H9 (cell line): ENCODE measurements at regions not wholly inside any gene's neighbourhood (a gene's known extent, or its start where the extent isn't known, plus 50 kb on each side); places are given as distances from the start of the nearest gene placed in this dataset.

ENCODE experiments used
- DNase-seq: peaks from one replicate; pipeline ENCODE4 v3.0.0-alpha.2; 2017
- H2AFZ ChIP-seq: one replicate; pipeline ENCODE4 v1.6.1; 2013; ENCODE audit warnings: mild to moderate bottlenecking, low read length, control low read depth, moderate library complexity
- H2AK5ac ChIP-seq: 2 replicates; pipeline ENCODE4 v1.6.1; 2013; ENCODE audit warnings: low read length, control low read depth, mixed read lengths; ENCODE audit not compliant: insufficient read length
- H2BK120ac ChIP-seq: one replicate; pipeline ENCODE4 v1.6.1; 2013; ENCODE audit warnings: low read depth, mild to moderate bottlenecking, low read length, control low read depth, inconsistent platforms; ENCODE audit not compliant: poor library complexity, severe bottlenecking
- H2BK12ac ChIP-seq: 2 replicates; pipeline ENCODE4 v1.6.1; 2013; ENCODE audit warnings: low read length, control low read depth, mixed read lengths, low read depth; ENCODE audit not compliant: insufficient read length
- H2BK15ac ChIP-seq: 2 replicates; pipeline ENCODE4 v1.6.1; 2013; ENCODE audit warnings: low read depth, low read length, control low read depth
- H2BK20ac ChIP-seq: one replicate; pipeline ENCODE4 v1.6.1; 2013; ENCODE audit warnings: low read depth, mild to moderate bottlenecking, low read length, control low read depth, inconsistent platforms; ENCODE audit not compliant: poor library complexity, severe bottlenecking
- H2BK5ac ChIP-seq: 2 replicates; pipeline ENCODE4 v1.6.1; 2013; ENCODE audit warnings: low read length, control low read depth, mixed read lengths; ENCODE audit not compliant: insufficient read length
- H3K14ac ChIP-seq: 2 replicates; pipeline ENCODE4 v1.6.1; 2013; ENCODE audit warnings: low read length, control low read depth; ENCODE audit not compliant: insufficient read depth
- H3K18ac ChIP-seq: 2 replicates; pipeline ENCODE4 v1.6.1; 2013; ENCODE audit warnings: low read depth, mild to moderate bottlenecking, mixed read lengths, low read length, control low read depth; ENCODE audit not compliant: insufficient read length
- H3K23ac ChIP-seq: 2 replicates; pipeline ENCODE4 v1.6.1; 2013; ENCODE audit warnings: low read length, control low read depth, mixed read lengths, low read depth; ENCODE audit not compliant: insufficient read length
- H3K23me2 ChIP-seq: 2 replicates; pipeline ENCODE4 v1.6.1; 2013; ENCODE audit warnings: low read depth, mild to moderate bottlenecking, mixed read lengths, low read length, control low read depth; ENCODE audit not compliant: insufficient read length, poor library complexity, severe bottlenecking
- H3K27ac ChIP-seq: 2 replicates; pipeline ENCODE4 v1.5.1; 2013; ENCODE audit warnings: low read length, control low read depth, mixed read lengths, low read depth; ENCODE audit not compliant: insufficient read length
- H3K27me3 ChIP-seq: 2 replicates; pipeline ENCODE4 v1.6.1; 2013; ENCODE audit warnings: low read length, control low read depth, inconsistent platforms; ENCODE audit not compliant: insufficient read depth
- H3K4ac ChIP-seq: 2 replicates; pipeline ENCODE4 v1.6.1; 2013; ENCODE audit warnings: low read depth, mild to moderate bottlenecking, control low read depth, inconsistent platforms, low read length, moderate library complexity
- H3K4me1 ChIP-seq: 2 replicates; pipeline ENCODE4 v1.6.1; 2013; ENCODE audit warnings: low read length, control low read depth, inconsistent platforms; ENCODE audit not compliant: insufficient read depth
- H3K4me2 ChIP-seq: 2 replicates; pipeline ENCODE4 v1.6.1; 2013; ENCODE audit warnings: low read length, control low read depth, mixed read lengths; ENCODE audit not compliant: insufficient read length, insufficient read depth
- H3K56ac ChIP-seq: 2 replicates; pipeline ENCODE4 v1.6.1; 2013; ENCODE audit warnings: low read depth, mild to moderate bottlenecking, mixed read lengths, low read length, control low read depth; ENCODE audit not compliant: insufficient read length
- H3K79me1 ChIP-seq: 2 replicates; pipeline ENCODE4 v1.6.1; 2013; ENCODE audit warnings: low read depth, mild to moderate bottlenecking, moderate library complexity, low read length, control low read depth, inconsistent platforms; ENCODE audit not compliant: insufficient read depth, poor library complexity, severe bottlenecking
- H3K79me2 ChIP-seq: 2 replicates; pipeline ENCODE4 v1.6.1; 2013; ENCODE audit warnings: low read length, control low read depth, inconsistent platforms; ENCODE audit not compliant: insufficient read depth
- H3K9ac ChIP-seq: 2 replicates; pipeline ENCODE4 v1.6.1; 2013; ENCODE audit warnings: low read length, control low read depth, mixed read lengths; ENCODE audit not compliant: insufficient read length; ENCODE audit errors: extremely low read depth
- H3K9me3 ChIP-seq: one replicate; pipeline ENCODE4 v1.6.1; 2013; ENCODE audit warnings: low read depth, low read length, inconsistent platforms; ENCODE audit not compliant: control insufficient read depth
- H3T11ph ChIP-seq: one replicate; pipeline ENCODE4 v1.6.1; 2013; ENCODE audit warnings: mild to moderate bottlenecking, low read length, control low read depth, inconsistent platforms
- H4K20me1 ChIP-seq: one replicate; pipeline ENCODE4 v1.6.1; 2013; ENCODE audit not compliant: control insufficient read depth, insufficient read length, insufficient read depth
- H4K5ac ChIP-seq: 2 replicates; pipeline ENCODE4 v1.6.1; 2013; ENCODE audit warnings: low read depth, mild to moderate bottlenecking, mixed read lengths, low read length, control low read depth; ENCODE audit not compliant: insufficient read length
- H4K8ac ChIP-seq: replicated peaks from 2 replicates; pipeline ENCODE4 v1.6.1; 2013; ENCODE audit warnings: low read length, control low read depth, mixed read lengths, low read depth; ENCODE audit not compliant: insufficient read length
- H4K91ac ChIP-seq: 2 replicates; pipeline ENCODE4 v1.6.1; 2013; ENCODE audit warnings: low read depth, mild to moderate bottlenecking, moderate library complexity, mixed read lengths, low read length, control low read depth; ENCODE audit not compliant: insufficient read length
- H3K27ac Mint-ChIP-seq, 3 experiments: 2 replicates in 2 of 3; 3 replicates in 1 of 3; pipeline ENCODE4 v1.8.0; 2020 to 2021; ENCODE audit warnings: mixed read lengths in 3 of 3, mild to moderate bottlenecking in 1 of 3, moderate library complexity in 1 of 3
- H3K27me3 Mint-ChIP-seq: 2 replicates; pipeline ENCODE4 v1.8.0; 2021; ENCODE audit warnings: low read depth, mild to moderate bottlenecking, moderate library complexity, mixed read lengths
- H3K36me3 Mint-ChIP-seq, 3 experiments: 2 replicates in 2 of 3; 3 replicates in 1 of 3; pipeline ENCODE4 v1.8.0; 2020 to 2021; ENCODE audit warnings: low read depth in 3 of 3, mixed read lengths in 3 of 3; ENCODE audit not compliant: insufficient read depth in 1 of 3
- H3K4me1 Mint-ChIP-seq, 2 experiments: 2 replicates each; pipeline ENCODE4 v1.8.0; 2020; ENCODE audit warnings: mixed read lengths in 2 of 2
- H3K4me3 Mint-ChIP-seq, 2 experiments: 2 replicates in 1 of 2; 3 replicates in 1 of 2; pipeline ENCODE4 v1.8.0; 2020 to 2021; ENCODE audit warnings: mild to moderate bottlenecking in 2 of 2, mixed read lengths in 2 of 2, moderate library complexity in 1 of 2
- H3K9me3 Mint-ChIP-seq, 2 experiments: 2 replicates in 1 of 2; 3 replicates in 1 of 2; pipeline ENCODE4 v1.8.0; 2020; ENCODE audit warnings: mild to moderate bottlenecking in 2 of 2, mixed read lengths in 2 of 2, moderate library complexity in 1 of 2
- CTCF ChIP-seq: fragments of 200-600 bp; sonication (generic); conservative IDR thresholded peaks from 3 replicates; pipeline ENCODE4 v1.8.0; 2021; ENCODE audit warnings: antibody characterized with exemption, mild to moderate bottlenecking
- WGBS: extraction: QIAGEN DNeasy Blood & Tissue Kit; methylation state at CpG from one replicate; pipeline ENCODE4 v1.1.7; 2013; ENCODE audit warnings: missing lambda C conversion rate, low lambda C conversion rate, mixed read lengths; ENCODE audit not compliant: insufficient read length; ENCODE audit errors: extremely low coverage; 5-methylcytosine and 5-hydroxymethylcytosine counted together

DNA sequence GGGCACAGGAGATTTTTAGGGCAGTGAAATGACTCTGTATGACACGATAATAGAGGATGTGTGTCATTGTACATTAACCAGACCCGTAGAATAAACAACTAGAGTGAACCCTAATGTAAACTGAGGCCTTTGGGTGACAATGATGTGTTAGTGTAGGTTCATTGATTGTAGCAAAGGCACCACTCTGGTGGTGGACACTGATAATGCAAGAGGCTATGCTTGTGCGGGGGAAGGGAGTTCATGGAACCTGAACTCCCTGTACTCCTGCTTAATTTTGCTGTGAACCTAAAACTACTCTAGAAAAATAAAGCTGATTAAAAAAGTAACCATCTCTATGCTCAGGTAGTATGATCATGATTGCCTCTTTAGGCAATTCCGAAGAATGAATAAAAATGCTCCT, 96.3 kb upstream of the VIPR2 start:
- no peak overlapping the region for H4K8ac ChIP-seq
- no peak overlapping the region for H2BK120ac ChIP-seq
- no peaks in the 10 kb centered on the region for H3K79me2 ChIP-seq
- WGBS, result no CpG with 5 or more reads among the region's 4 CpGs
- H3K27me3 ChIP-seq, result no peaks in the 10 kb centered on the region
- H3T11ph ChIP-seq, result no peak overlapping the region
- H2BK15ac ChIP-seq, result no peak overlapping the region
- no peak overlapping the region for H3K9ac ChIP-seq
- no peak overlapping the region for H3K18ac ChIP-seq
- no peak overlapping the region for H3K23ac ChIP-seq
- no peak overlapping the region for H2AK5ac ChIP-seq
- H3K4me2 ChIP-seq, result no peak overlapping the region
- Mint-ChIP-seq H3K4me1 (no peaks in the 10 kb centered on the region), H3K36me3 (peaks cover 0 to 35% (median 9%) of the 10 kb centered on the region in 3 experiments; a peak in 4 of 7 replicates), H3K27me3 (no peaks in the 10 kb centered on the region; the same call in 1 of the 2 replicates), H3K9me3 (peaks cover 0 to 96% of the 10 kb centered on the region in 2 experiments; a peak in 2 of 5 replicates), H3K4me3 (no peak overlapping the region), H3K27ac (no peak overlapping the region)
- H3K56ac ChIP-seq, result no peak overlapping the region
- no peaks in the 10 kb centered on the region for H4K20me1 ChIP-seq
- TF ChIP-seq CTCF, result no peak
- H3K23me2 ChIP-seq, result no peaks in the 10 kb centered on the region
- H4K91ac ChIP-seq, result no peak overlapping the region
- no peak overlapping the region for H3K4ac ChIP-seq
- H3K9me3 ChIP-seq, result no peaks in the 10 kb centered on the region
- no peaks in the 10 kb centered on the region for H3K4me1 ChIP-seq
- H2BK12ac ChIP-seq, result no peak overlapping the region
- no peak overlapping the region for H2BK20ac ChIP-seq
- no peak overlapping the region for H2AFZ ChIP-seq
- H3K27ac ChIP-seq, result no peak overlapping the region
- H2BK5ac ChIP-seq, result no peak overlapping the region
- H4K5ac ChIP-seq, result no peak overlapping the region
- no peak overlapping the region for H3K14ac ChIP-seq
- no peak for DNase-seq
- no peaks in the 10 kb centered on the region for H3K79me1 ChIP-seq
